ENCODE measurements at regions not wholly inside any gene's neighbourhood (a gene's known extent, or its start where the extent isn't known, plus 50 kb on each side); places are given as distances from the start of the nearest gene placed in this dataset.

GRCh38 chr16:85380905-85381737 is 232.0 kb upstream of the GSE1 start:
- H3K36me3 Mint-ChIP-seq (ENCODE audit: low read depth): no peaks in the 10 kb centered on the region

GRCh38 chr16:85381738-85382592 is 231.2 kb upstream of the GSE1 start:
- Mint-ChIP-seq H3K4me1 (ENCODE audit: low read depth) (no peaks in the 10 kb centered on the region), H3K4me3 (no peak overlapping the region), H3K27me3 (ENCODE audit: insufficient read depth) (no peaks in the 10 kb centered on the region), H3K36me3 (ENCODE audit: low read depth) (no peaks in the 10 kb centered on the region), H3K27ac (no peak overlapping the region), H3K9me3 (no peaks in the 10 kb centered on the region)
- no peak for DNase-seq (ENCODE audit: low spot score)
- intact Hi-C loops (cut with micrococcal nuclease): no loop called here

More at GRCh38 chr16:85380905-85381737, 232.0 kb upstream of the GSE1 start:
- no peaks in the 10 kb centered on the region for H3K27me3 Mint-ChIP-seq (ENCODE audit: insufficient read depth)
- no peaks in the 10 kb centered on the region for H3K4me1 Mint-ChIP-seq (ENCODE audit: low read depth)
- intact Hi-C loops (cut with micrococcal nuclease): no loop called here
- no peak overlapping the region for H3K4me3 Mint-ChIP-seq
- H3K9me3 Mint-ChIP-seq: no peaks in the 10 kb centered on the region
- H3K27ac Mint-ChIP-seq: no peak overlapping the region
- DNase-seq (ENCODE audit: low spot score): no peak

DNA sequence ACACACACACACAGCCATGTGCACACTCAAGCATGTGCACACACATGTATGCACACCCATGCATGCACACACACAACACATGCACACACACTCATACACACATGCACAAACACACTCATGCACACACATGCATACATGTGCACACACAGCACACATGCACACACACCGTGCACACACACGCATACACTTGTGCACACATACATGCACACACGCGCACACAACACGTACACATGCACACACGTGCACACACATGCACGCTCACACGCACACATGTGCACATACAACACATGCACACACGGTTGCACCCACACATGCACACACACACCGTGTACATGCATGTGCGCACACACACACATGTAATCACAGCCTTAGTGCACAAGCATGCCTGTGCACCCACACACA is 230.4 kb upstream of the GSE1 start:
- H3K27me3 Mint-ChIP-seq (ENCODE audit: insufficient read depth): no peaks in the 10 kb centered on the region
- H3K36me3 Mint-ChIP-seq (ENCODE audit: low read depth): no peaks in the 10 kb centered on the region
- no peaks in the 10 kb centered on the region for H3K4me1 Mint-ChIP-seq (ENCODE audit: low read depth)
- no peak overlapping the region for H3K4me3 Mint-ChIP-seq
- no peaks in the 10 kb centered on the region for H3K9me3 Mint-ChIP-seq
- intact Hi-C loops (cut with micrococcal nuclease): no loop called here
- no peak overlapping the region for H3K27ac Mint-ChIP-seq
- DNase-seq (ENCODE audit: low spot score): no peak

GRCh38 chr16:85383836-85384832 is 229.0 kb upstream of the GSE1 start:
- no peak for DNase-seq (ENCODE audit: low spot score)
- Mint-ChIP-seq H3K4me3 (no peak overlapping the region), H3K27me3 (ENCODE audit: insufficient read depth) (no peaks in the 10 kb centered on the region), H3K9me3 (no peaks in the 10 kb centered on the region), H3K4me1 (ENCODE audit: low read depth) (no peaks in the 10 kb centered on the region), H3K36me3 (ENCODE audit: low read depth) (no peaks in the 10 kb centered on the region), H3K27ac (no peak overlapping the region)
- intact Hi-C loops (cut with micrococcal nuclease): no loop called here

GRCh38 chr16:85384833-85385462 is 228.2 kb upstream of the GSE1 start:
- Mint-ChIP-seq H3K9me3 (no peaks in the 10 kb centered on the region), H3K4me1 (ENCODE audit: low read depth) (no peaks in the 10 kb centered on the region), H3K4me3 (no peak overlapping the region), H3K27ac (no peak overlapping the region), H3K27me3 (ENCODE audit: insufficient read depth) (no peaks in the 10 kb centered on the region), H3K36me3 (ENCODE audit: low read depth) (no peaks in the 10 kb centered on the region)
- intact Hi-C loops (cut with micrococcal nuclease): no loop called here
- DNase-seq (ENCODE audit: low spot score): no peak

- no peaks in the 10 kb centered on the region for H3K27me3 Mint-ChIP-seq (ENCODE audit: insufficient read depth)
- no peaks in the 10 kb centered on the region for H3K9me3 Mint-ChIP-seq
- no peak overlapping the region for H3K4me3 Mint-ChIP-seq
- no peak for DNase-seq (ENCODE audit: low spot score)
- H3K4me1 Mint-ChIP-seq (ENCODE audit: low read depth): no peaks in the 10 kb centered on the region
- H3K27ac Mint-ChIP-seq: no peak overlapping the region
- intact Hi-C loops (cut with micrococcal nuclease): no loop called here
- no peaks in the 10 kb centered on the region for H3K36me3 Mint-ChIP-seq (ENCODE audit: low read depth)
Observed at GRCh38 chr16:85385463-85386331, 227.4 kb upstream of the GSE1 start.

DNA sequence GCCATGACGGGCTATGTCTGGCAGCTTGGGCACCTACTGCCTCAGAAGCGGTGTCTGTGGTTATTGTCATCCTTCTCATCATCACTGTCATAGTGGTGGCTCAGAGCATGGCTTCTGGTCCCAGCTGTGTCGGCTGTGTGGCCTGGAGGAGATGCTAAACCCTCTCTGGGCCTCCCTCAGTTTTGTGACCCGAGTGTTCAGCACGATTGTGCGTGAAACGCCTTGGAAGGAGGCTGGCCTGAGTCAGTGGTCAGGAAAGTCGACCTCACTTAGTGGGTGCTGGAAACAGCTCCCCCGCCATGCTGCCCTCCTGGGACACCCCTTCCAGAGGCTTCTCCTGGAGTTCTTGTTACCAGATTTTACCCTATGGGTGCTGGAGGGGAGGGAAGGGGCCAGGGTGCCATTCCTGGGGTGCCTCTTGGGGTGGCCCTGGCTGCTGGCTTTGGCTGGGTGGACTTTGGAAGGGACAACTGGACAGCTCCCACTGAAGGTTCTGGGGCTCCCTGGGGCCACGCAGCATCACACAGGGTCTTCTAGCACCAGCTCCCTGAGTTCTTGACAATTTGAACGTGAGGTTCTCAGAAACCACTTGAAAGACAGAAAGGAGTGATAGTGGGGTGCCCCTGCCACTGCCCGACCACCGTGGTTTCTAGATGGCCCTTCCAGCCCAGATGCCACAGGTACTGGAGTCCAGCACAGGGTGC is 226.5 kb upstream of the GSE1 start:
- no peaks in the 10 kb centered on the region for H3K9me3 Mint-ChIP-seq
- no peaks in the 10 kb centered on the region for H3K4me1 Mint-ChIP-seq (ENCODE audit: low read depth)
- DNase-seq (ENCODE audit: low spot score): no peak
- no peaks in the 10 kb centered on the region for H3K27me3 Mint-ChIP-seq (ENCODE audit: insufficient read depth)
- intact Hi-C loops (cut with micrococcal nuclease): no loop called here
- no peak overlapping the region for H3K27ac Mint-ChIP-seq
- H3K36me3 Mint-ChIP-seq (ENCODE audit: low read depth): no peaks in the 10 kb centered on the region
- no peak overlapping the region for H3K4me3 Mint-ChIP-seq

- H3K27me3 Mint-ChIP-seq (ENCODE audit: insufficient read depth): no peaks in the 10 kb centered on the region
- no peaks in the 10 kb centered on the region for H3K4me1 Mint-ChIP-seq (ENCODE audit: low read depth)
- no peak overlapping the region for H3K27ac Mint-ChIP-seq
- H3K4me3 Mint-ChIP-seq: no peak overlapping the region
- H3K36me3 Mint-ChIP-seq (ENCODE audit: low read depth): no peaks in the 10 kb centered on the region
- DNase-seq (ENCODE audit: low spot score): no peak
- intact Hi-C loops (cut with micrococcal nuclease): no loop called here
- no peaks in the 10 kb centered on the region for H3K9me3 Mint-ChIP-seq
Observed at GRCh38 chr16:85387171-85387507, 226.0 kb upstream of the GSE1 start.

DNA sequence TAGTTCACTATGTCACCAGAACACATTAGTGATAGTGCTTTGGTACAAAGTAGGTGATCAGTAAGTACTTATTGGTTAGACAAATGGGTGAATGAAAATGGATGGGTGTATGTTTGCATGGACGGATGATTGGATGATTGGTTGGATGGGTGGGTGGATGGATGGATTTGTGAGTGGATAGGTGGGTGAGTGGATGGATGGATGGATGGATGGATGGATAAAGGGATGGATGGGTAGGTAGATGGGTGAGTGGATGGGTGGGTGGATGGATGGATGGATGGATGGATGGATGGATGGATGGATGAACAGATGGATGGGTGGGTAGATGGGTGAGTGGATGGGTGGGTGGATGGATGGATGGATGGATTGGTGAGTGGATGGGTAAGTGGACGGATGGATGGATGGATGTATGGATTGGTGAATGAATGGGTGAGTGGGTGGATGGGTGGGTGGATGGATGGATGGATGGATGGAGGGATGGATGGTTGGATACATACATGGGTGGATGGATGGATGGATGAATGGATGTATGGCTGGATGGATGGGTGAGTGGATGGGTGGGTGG is 225.3 kb upstream of the GSE1 start:
- Mint-ChIP-seq H3K27me3 (ENCODE audit: insufficient read depth) (no peaks in the 10 kb centered on the region), H3K4me3 (no peak overlapping the region), H3K27ac (no peak overlapping the region), H3K4me1 (ENCODE audit: low read depth) (no peaks in the 10 kb centered on the region), H3K36me3 (ENCODE audit: low read depth) (no peaks in the 10 kb centered on the region), H3K9me3 (no peaks in the 10 kb centered on the region)
- DNase-seq (ENCODE audit: low spot score): no peak
- intact Hi-C loops (cut with micrococcal nuclease): no loop called here

DNA sequence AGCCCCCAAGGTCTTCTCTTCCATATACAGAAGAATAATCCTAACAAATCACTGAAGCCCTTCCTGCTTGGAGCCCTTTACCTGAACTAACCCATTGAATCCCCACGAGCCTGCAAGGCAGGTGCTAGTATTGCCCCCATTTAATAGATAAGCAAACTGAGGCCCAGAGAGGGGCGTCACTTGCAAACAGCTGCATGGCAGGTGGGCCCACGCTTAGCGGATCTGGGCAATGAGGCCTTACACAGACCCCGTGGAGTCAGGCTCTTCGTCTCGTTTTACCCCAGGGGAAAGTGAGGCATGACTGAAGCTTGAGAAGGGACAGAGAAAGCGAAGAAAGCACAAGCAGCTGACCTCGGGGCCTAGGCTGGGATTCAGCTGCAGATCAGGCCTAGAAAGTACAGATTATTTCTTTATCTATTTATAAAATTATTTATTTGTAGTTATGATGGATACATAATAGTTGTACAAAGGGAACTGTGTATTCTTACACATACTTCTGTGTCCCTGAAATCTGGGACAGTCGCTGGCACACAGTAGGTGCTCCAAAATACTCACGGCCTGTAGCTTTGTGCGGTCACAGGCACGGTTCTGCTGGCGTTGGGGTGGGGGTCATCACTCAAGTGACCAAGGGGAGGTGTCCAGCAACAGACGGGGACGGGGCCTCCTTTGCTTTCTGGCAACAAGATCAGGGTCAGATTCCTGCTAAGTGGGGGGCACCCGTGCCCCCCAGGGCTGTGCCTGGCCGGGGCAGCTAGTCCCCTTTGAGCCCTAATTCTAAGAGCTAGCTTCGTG is 223.2 kb upstream of the GSE1 start:
- no peaks in the 10 kb centered on the region for H3K9me3 Mint-ChIP-seq
- H3K4me3 Mint-ChIP-seq: no peak overlapping the region
- no peak overlapping the region for H3K27ac Mint-ChIP-seq
- H3K4me1 Mint-ChIP-seq (ENCODE audit: low read depth): no peaks in the 10 kb centered on the region
- intact Hi-C loops (cut with micrococcal nuclease): no loop called here
- no peaks in the 10 kb centered on the region for H3K27me3 Mint-ChIP-seq (ENCODE audit: insufficient read depth)
- no peaks in the 10 kb centered on the region for H3K36me3 Mint-ChIP-seq (ENCODE audit: low read depth)
- no peak for DNase-seq (ENCODE audit: low spot score)

All from activated T-helper 1 cell treated with anti-CD3 and anti-CD28 coated beads, Interleukin-12 subunit alpha, Interleukin-12 subunit beta, Interleukin-2, Interleukin-4 antibody, amounts not matched to agents 30 ng/mL and 10 ng/mL and 1 ng/mL, durations not matched to agents 14 hours and 24 hours and 36 hours (primary cell).